OCI-LY7 (cell line): ENCODE measurements at regions not wholly inside any gene's neighbourhood (a gene's known extent, or its start where the extent isn't known, plus 50 kb on each side); places are given as distances from the start of the nearest gene placed in this dataset.

Experiments
- BruUV-seq: library from RNA; stranded (reverse); fragments of 400-500 nt; replicated peaks from 2 replicates; lab custom pipeline; 2021; lab: Mats Ljungman, UMichigan
- CTCF ChIA-PET: fragments of 300-600 bp; sonication (Branson Sonifier 250); formaldehyde crosslinking; loops from one replicate; lab custom pipeline; 2022; ENCODE audit warnings: antibody characterized with exemption; ENCODE audit not compliant: unreplicated experiment; lab: Charles Lee
- POLR2A ChIA-PET: fragments of 300-600 bp; sonication (Branson Sonifier 250); formaldehyde crosslinking; loops from one replicate; lab custom pipeline; 2022; ENCODE audit warnings: antibody characterized with exemption; lab: Charles Lee
- DNase-seq: peaks from one replicate; pipeline ENCODE4 v3.0.0-alpha.2; 2015; ENCODE audit warnings: low spot score
- H2AFZ ChIP-seq: fragments of 200-600 bp; sonication (generic), shearing (Covaris generic); 2 replicates; pipeline ENCODE4 v1.6.1; 2014; ENCODE audit warnings: mild to moderate bottlenecking, antibody characterized with exemption, low read length, moderate library complexity
- H3K27ac ChIP-seq: fragments of 200-600 bp; sonication (generic); 2 replicates; pipeline ENCODE4 v1.5.1; 2014; ENCODE audit warnings: mixed run types, low read depth, mild to moderate bottlenecking, moderate library complexity, low read length, inconsistent platforms; ENCODE audit not compliant: poor library complexity, severe bottlenecking
- H3K36me3 ChIP-seq: fragments of 200-600 bp; sonication (generic); 2 replicates; pipeline ENCODE4 v1.6.1; 2014; ENCODE audit warnings: mild to moderate bottlenecking, antibody characterized with exemption, low read length, moderate library complexity, mixed read lengths; ENCODE audit not compliant: insufficient read depth
- H3K4me1 ChIP-seq: fragments of 200-600 bp; sonication (generic); 2 replicates; pipeline ENCODE4 v1.5.1; 2014; ENCODE audit warnings: mild to moderate bottlenecking, low read length; ENCODE audit not compliant: insufficient read depth, poor library complexity, severe bottlenecking
- H3K4me2 ChIP-seq: fragments of 200-600 bp; sonication (generic); 2 replicates; pipeline ENCODE4 v1.6.1; 2014; ENCODE audit warnings: mild to moderate bottlenecking, low read length
- H3K4me3 ChIP-seq: fragments of 200-600 bp; sonication (generic); 2 replicates; pipeline ENCODE4 v1.5.1; 2014; ENCODE audit warnings: mild to moderate bottlenecking, low read depth, low read length; ENCODE audit not compliant: poor library complexity, severe bottlenecking
- H3K79me2 ChIP-seq: fragments of 200-600 bp; sonication (generic); 2 replicates; pipeline ENCODE4 v1.6.1; 2016; ENCODE audit warnings: low read depth, mild to moderate bottlenecking, low read length, moderate library complexity, mixed read lengths; ENCODE audit not compliant: insufficient read depth
- H3K9me2 ChIP-seq: fragments of 200-600 bp; sonication (generic); 2 replicates; pipeline ENCODE4 v1.6.1; 2016; ENCODE audit warnings: mild to moderate bottlenecking, low read length, mixed read lengths; ENCODE audit not compliant: insufficient read depth
- H3K9me3 ChIP-seq: fragments of 200-600 bp; sonication (generic); 2 replicates; pipeline ENCODE4 v1.6.1; 2014; ENCODE audit warnings: mild to moderate bottlenecking, mixed run types, low read length, mixed read lengths
- H4K20me1 ChIP-seq: fragments of 200-600 bp; sonication (generic); 2 replicates; pipeline ENCODE4 v1.6.1; 2014; ENCODE audit warnings: mild to moderate bottlenecking, antibody characterized with exemption, low read length, moderate library complexity, mixed read lengths; ENCODE audit not compliant: insufficient read depth
- CTCF ChIP-seq: fragments of 200-600 bp; sonication (generic); conservative IDR thresholded peaks from 2 replicates; pipeline ENCODE4 v1.5.1; 2014; ENCODE audit warnings: mild to moderate bottlenecking, antibody characterized with exemption, low read length, moderate library complexity, mixed read lengths
- EZH2phosphoT487 ChIP-seq: fragments of 200-600 bp; sonication (generic); IDR thresholded peaks from 2 replicates; pipeline ENCODE4 v1.6.1; 2018; ENCODE audit warnings: low read depth, borderline replicate concordance, mild to moderate bottlenecking, mixed run types, antibody characterized with exemption, low read length, moderate library complexity, mixed read lengths
- intact Hi-C: fragments of 100-400 bp; cut with micrococcal nuclease; formaldehyde crosslinking; loops from one replicate; pipeline ENCODE4 v1.10.0; 2022; ENCODE audit not compliant: unreplicated experiment

DNA sequence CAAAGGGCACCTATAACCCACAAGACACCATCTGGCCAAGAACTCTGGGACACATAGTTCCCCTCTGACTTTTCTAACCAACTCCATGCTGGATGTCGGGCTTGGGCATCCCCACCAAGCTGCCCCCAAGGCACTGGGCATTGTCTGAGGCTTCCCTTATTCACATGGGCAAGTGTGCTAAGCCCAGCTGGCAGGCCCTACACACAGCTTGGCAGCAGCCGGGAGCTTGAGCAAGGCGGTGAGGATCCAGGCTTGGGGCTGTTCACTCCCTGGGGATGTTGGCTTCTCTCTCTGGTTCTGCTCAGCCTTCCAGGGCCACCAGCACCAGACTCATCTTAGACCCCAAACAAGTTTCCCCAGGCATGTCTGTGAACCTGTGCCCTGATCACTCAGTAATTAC, 138.3 kb upstream of the KAZN start:
- no peak for DNase-seq
- Histone ChIP-seq H3K9me2 (no peaks in the 10 kb centered on the region), H2AFZ (no peak overlapping the region), H3K4me1 (no peaks in the 10 kb centered on the region), H4K20me1 (no peaks in the 10 kb centered on the region), H3K9me3 (no peaks in the 10 kb centered on the region), H3K27ac (no peak overlapping the region), H3K4me3 (no peak overlapping the region), H3K79me2 (no peaks in the 10 kb centered on the region), H3K4me2 (no peak overlapping the region), H3K36me3 (no peaks in the 10 kb centered on the region)
- intact Hi-C loops, result no loop called here
- ChIA-PET CTCF (no interaction called here), POLR2A (no interaction called here)
- TF ChIP-seq CTCF (no peak), EZH2phosphoT487 (no peak)
- BruUV-seq, result no TSS peak

DNA sequence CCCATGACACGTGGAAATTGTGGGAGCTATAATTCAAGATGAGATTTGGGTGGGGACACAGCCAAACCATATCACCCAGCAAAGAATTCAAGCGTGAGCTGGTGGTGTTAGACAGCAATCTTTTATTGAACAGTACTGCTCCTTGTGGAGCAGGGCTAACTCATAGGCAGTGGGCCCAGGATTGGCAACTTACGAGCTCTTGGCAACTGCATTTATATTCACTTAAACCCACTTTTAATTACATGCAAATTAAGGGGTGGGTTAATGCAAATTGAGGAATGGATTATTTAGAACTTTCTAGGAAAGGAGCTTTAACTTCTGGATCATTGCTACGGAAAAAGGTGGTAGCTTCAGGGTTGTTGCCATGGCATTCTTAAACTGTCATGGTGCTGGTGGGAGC, 135.6 kb upstream of the KAZN start:
- Histone ChIP-seq H3K4me1 (no peaks in the 10 kb centered on the region), H3K4me2 (no peak overlapping the region), H3K9me2 (no peaks in the 10 kb centered on the region), H3K9me3 (no peaks in the 10 kb centered on the region), H3K36me3 (no peaks in the 10 kb centered on the region), H3K27ac (no peak overlapping the region), H2AFZ (no peak overlapping the region), H4K20me1 (no peaks in the 10 kb centered on the region), H3K4me3 (no peak overlapping the region), H3K79me2 (no peaks in the 10 kb centered on the region)
- ChIA-PET CTCF (no interaction called here), POLR2A (no interaction called here)
- BruUV-seq, result no TSS peak
- DNase-seq, result no peak
- intact Hi-C loops, result no loop called here
- TF ChIP-seq EZH2phosphoT487, result no peak
- no peak for TF ChIP-seq CTCF

- DNase-seq, result no peak
- Histone ChIP-seq H3K9me3 (no peaks in the 10 kb centered on the region), H3K36me3 (no peaks in the 10 kb centered on the region), H3K4me3 (no peak overlapping the region), H4K20me1 (no peaks in the 10 kb centered on the region), H3K27ac (no peak overlapping the region), H3K4me1 (no peaks in the 10 kb centered on the region), H3K4me2 (no peak overlapping the region), H3K79me2 (no peaks in the 10 kb centered on the region), H2AFZ (no peak overlapping the region), H3K9me2 (no peaks in the 10 kb centered on the region)
- BruUV-seq, result no TSS peak
- intact Hi-C loops, result no loop called here
- CTCF ChIA-PET, result interaction anchor here (0.7 kb wide), 1 partner anchor 21 kb away, joined by 3 read pairs; no protein-coding TSS in a partner anchor
- POLR2A ChIA-PET, result no interaction called here
- TF ChIP-seq EZH2phosphoT487 (no peak), CTCF (no peak)
Measured at GRCh38 chr1:14466006-14466405, 132.5 kb upstream of the KAZN start.
